HUES6 (cell line): ENCODE measurements at regions not wholly inside any gene's neighbourhood (a gene's known extent, or its start where the extent isn't known, plus 50 kb on each side); places are given as distances from the start of the nearest gene placed in this dataset.

Source experiments
- H3K27ac ChIP-seq: 2 replicates; pipeline ENCODE4 v1.7.0; 2013; ENCODE audit warnings: low read depth, mild to moderate bottlenecking, low read length, inconsistent platforms
- H3K27me3 ChIP-seq: 2 replicates; pipeline ENCODE4 v1.6.1; 2013; ENCODE audit warnings: low read length; ENCODE audit not compliant: control insufficient read depth, insufficient read depth
- H3K36me3 ChIP-seq: 2 replicates; pipeline ENCODE4 v1.6.1; 2013; ENCODE audit warnings: low read length; ENCODE audit not compliant: control insufficient read depth, insufficient read depth
- H3K4me1 ChIP-seq: 2 replicates; pipeline ENCODE4 v1.6.1; 2013; ENCODE audit warnings: low read length; ENCODE audit not compliant: control insufficient read depth, insufficient read depth
- H3K4me3 ChIP-seq: 2 replicates; pipeline ENCODE4 v1.5.1; 2013; ENCODE audit warnings: low read depth, low read length
- H3K9ac ChIP-seq: one replicate; pipeline ENCODE4 v1.6.1; 2013; ENCODE audit warnings: mild to moderate bottlenecking, low read length
- H3K9me3 ChIP-seq: 2 replicates; pipeline ENCODE4 v1.6.1; 2013; ENCODE audit warnings: low read depth, low read length; ENCODE audit not compliant: control insufficient read depth, insufficient read depth

DNA sequence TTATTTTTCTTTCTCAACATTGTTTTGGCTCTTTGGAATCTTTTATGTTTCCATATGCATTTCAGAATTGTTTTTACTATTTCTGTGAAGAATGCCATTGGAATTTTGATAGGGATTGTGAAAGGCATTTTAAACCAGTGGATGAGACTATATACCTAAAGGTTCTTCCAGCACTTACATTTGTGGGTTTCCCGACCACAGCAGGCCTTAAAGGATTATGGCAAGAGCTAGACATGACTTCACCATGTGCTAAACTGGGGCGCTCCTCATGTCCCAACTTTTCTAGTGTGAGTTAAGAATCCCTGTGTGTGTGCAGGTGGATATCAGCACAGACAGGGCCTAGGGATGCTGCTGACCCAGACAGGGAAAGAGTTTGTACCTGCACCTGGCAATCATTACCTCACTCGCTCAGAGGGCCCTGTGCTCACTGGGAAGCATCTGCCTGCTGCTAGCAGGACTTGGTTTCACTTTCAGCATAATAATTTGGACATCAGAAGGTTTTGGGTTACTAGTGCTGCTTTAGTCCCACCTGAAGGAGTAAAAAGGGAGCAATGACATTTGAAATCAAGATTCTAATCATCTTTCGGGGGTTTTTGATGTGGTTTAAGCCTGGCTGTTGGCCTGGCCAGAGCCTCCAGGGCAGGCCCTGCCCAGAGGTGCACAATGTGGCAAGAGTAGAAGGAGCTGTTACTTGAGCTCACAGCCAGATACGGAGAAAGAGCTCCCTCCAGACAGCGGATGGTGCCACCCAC, 137.1 kb downstream of the CDC5L start:
- no peak overlapping the region for H3K4me3 ChIP-seq
- peaks cover 16% of the 10 kb centered on the region; the same call in 1 of the 2 replicates for H3K4me1 ChIP-seq
- H3K9me3 ChIP-seq: no peaks in the 10 kb centered on the region
- no peaks in the 10 kb centered on the region for H3K36me3 ChIP-seq
- H3K27ac ChIP-seq: no peak overlapping the region
- H3K27me3 ChIP-seq: no peaks in the 10 kb centered on the region
- no peak overlapping the region for H3K9ac ChIP-seq

DNA sequence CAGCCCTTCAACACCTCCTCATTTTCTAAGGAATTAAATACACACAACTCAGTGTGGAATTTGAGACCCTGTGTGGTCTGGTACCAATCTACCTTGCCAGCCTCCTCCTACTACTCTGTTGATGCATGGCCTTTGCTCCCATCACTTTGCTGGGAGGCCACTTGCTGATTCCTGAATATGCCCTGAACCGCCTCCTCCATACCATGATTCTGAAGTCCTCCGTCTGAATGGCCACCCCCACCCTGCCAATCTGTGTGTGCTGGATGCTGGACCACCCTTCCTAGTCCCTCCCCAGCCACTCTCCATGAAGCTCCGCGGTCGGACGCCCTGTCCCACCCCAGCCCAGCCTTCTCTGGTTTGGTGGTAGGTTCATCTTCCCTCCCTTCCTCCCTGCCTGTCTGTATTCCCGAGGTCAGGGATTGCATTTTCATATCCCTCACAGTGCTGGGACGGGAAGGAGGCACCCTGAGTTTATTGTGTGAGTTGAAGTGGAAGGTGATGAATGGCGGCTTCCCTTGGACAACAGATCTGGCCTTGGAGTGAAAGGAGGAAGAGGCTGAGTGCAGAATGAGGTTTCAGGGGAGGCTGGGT, 138.3 kb downstream of the CDC5L start:
- Histone ChIP-seq H3K36me3 (no peaks in the 10 kb centered on the region), H3K9ac (no peak overlapping the region), H3K9me3 (no peaks in the 10 kb centered on the region), H3K4me3 (no peak overlapping the region), H3K4me1 (peaks cover 16% of the 10 kb centered on the region; the same call in 1 of the 2 replicates), H3K27ac (no peak overlapping the region), H3K27me3 (no peaks in the 10 kb centered on the region)

DNA sequence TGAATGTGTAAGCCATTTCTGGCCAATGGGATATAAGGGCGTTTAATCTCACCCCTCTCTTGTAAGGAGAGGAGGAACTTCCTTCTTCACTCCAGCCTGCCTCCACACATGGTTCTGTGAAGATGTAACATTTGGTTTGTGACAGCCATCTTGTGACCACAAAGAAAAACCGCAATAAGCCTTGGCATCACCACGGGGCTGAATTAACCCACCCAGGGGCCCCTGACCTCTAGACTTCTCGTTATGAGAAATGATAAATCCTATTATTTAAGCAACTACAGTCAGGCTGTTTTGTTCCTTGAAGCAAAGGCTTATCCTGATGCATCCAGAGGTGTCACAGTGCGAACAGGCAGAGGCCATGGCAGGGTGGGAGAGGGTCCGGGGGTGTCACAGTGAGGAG, 139.7 kb downstream of the CDC5L start:
- Histone ChIP-seq H3K4me3 (no peak overlapping the region), H3K9me3 (no peaks in the 10 kb centered on the region), H3K27me3 (no peaks in the 10 kb centered on the region), H3K4me1 (peaks cover 16% of the 10 kb centered on the region; the same call in 1 of the 2 replicates), H3K27ac (no peak overlapping the region), H3K36me3 (no peaks in the 10 kb centered on the region), H3K9ac (no peak overlapping the region)

GRCh38 chr6:44527583-44528369, 140.3 kb downstream of the CDC5L start:
- H3K9ac ChIP-seq: no peak overlapping the region
- H3K27me3 ChIP-seq: no peaks in the 10 kb centered on the region
- H3K27ac ChIP-seq: no peak overlapping the region
- H3K36me3 ChIP-seq: no peaks in the 10 kb centered on the region
- peaks cover 16% of the 10 kb centered on the region; the same call in 1 of the 2 replicates for H3K4me1 ChIP-seq
- no peaks in the 10 kb centered on the region for H3K9me3 ChIP-seq
- H3K4me3 ChIP-seq: no peak overlapping the region

DNA sequence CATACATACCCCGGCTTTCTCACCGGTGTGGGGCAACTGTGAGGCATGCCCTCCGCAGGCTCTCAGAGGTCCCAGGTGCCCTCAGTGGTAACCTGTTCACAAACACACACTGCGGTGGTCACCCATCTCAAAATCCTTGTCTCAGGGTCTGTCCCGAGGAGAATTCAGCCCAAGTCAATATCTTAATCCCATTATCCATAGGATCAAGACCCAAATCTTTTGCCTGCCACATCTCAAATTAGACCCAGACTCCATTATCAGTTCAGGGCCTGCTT, 140.8 kb downstream of the CDC5L start:
- H3K36me3 ChIP-seq: no peaks in the 10 kb centered on the region
- no peak overlapping the region for H3K4me3 ChIP-seq
- peaks cover 16% of the 10 kb centered on the region; the same call in 1 of the 2 replicates for H3K4me1 ChIP-seq
- no peak overlapping the region for H3K9ac ChIP-seq
- H3K27me3 ChIP-seq: no peaks in the 10 kb centered on the region
- H3K27ac ChIP-seq: no peak overlapping the region
- H3K9me3 ChIP-seq: no peaks in the 10 kb centered on the region

DNA sequence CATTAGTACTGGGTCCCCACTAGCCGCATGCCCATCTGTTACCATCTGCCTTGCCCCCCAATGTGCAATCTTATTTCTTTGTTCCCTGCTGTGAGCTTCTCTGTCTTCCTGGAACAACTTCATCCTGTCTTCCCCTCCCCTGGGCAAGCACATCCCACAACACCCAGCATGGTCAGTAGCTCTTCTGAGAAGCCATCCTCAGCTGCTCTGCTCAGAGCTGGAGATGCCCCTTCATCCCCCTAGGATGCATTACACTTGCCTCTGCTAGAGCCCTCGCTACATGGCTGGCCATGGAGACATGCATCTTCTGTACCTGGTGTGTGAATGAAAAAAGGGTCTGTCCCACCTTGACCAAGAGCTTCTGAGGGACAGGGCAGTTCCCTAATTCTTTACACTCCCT, 141.2 kb downstream of the CDC5L start:
- Histone ChIP-seq H3K4me1 (peaks cover 16% of the 10 kb centered on the region; the same call in 1 of the 2 replicates), H3K27me3 (no peaks in the 10 kb centered on the region)

GRCh38 chr6:44529146-44529905, 141.8 kb downstream of the CDC5L start:
- no peaks in the 10 kb centered on the region for H3K36me3 ChIP-seq
- H3K27me3 ChIP-seq: no peaks in the 10 kb centered on the region
- peaks cover 16% of the 10 kb centered on the region; the same call in 1 of the 2 replicates for H3K4me1 ChIP-seq
- no peaks in the 10 kb centered on the region for H3K9me3 ChIP-seq
- H3K9ac ChIP-seq: no peak overlapping the region
- no peak overlapping the region for H3K27ac ChIP-seq
- no peak overlapping the region for H3K4me3 ChIP-seq

More for the DNA sequence above, 141.2 kb downstream of the CDC5L start:
- H3K9me3 ChIP-seq: no peaks in the 10 kb centered on the region
- no peak overlapping the region for H3K27ac ChIP-seq
- H3K9ac ChIP-seq: no peak overlapping the region
- no peaks in the 10 kb centered on the region for H3K36me3 ChIP-seq
- H3K4me3 ChIP-seq: no peak overlapping the region

DNA sequence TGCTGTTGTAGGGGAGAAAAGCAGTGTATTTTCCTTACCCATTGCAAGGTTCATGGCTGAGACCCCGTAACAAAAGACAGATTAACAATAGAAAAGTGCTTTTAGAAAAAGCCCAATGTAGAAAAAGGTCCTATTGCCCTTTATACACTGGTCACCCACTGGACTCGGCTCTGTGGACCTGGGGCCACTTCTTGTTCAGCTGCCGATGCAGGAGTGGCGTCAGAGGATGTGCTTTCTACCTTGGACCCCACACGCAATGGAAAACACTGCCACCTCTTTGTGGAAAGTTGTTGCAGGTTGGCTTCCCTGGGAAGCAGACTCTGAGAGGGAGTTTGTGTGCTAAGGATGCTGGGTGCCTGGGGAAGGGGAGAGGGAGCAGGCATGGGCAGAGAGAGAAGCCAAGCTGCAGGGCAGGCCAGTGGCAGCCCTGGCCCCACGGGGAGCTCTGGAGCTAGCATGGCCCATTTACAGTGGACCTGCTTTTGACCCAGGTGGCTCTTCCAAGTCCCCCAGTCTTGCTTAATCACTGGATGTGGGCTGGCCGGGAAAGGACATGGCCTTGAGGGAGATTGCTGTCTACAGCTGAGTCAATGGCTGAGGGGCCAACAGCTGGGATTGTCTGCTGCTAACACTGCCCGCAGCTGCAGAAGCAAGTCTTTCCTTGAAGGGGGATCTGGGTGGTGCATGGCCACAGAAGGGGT, 142.9 kb downstream of the CDC5L start:
- Histone ChIP-seq H3K27me3 (no peaks in the 10 kb centered on the region), H3K9me3 (no peaks in the 10 kb centered on the region)

GRCh38 chr6:44530910-44531234, 143.4 kb downstream of the CDC5L start:
- H3K4me3 ChIP-seq: no peak overlapping the region
- no peaks in the 10 kb centered on the region for H3K36me3 ChIP-seq
- no peak overlapping the region for H3K9ac ChIP-seq
- H3K9me3 ChIP-seq: no peaks in the 10 kb centered on the region
- H3K4me1 ChIP-seq: peaks cover 16% of the 10 kb centered on the region; the same call in 1 of the 2 replicates
- H3K27me3 ChIP-seq: no peaks in the 10 kb centered on the region
- no peak overlapping the region for H3K27ac ChIP-seq

More for the DNA sequence above, 142.9 kb downstream of the CDC5L start:
- H3K36me3 ChIP-seq: no peaks in the 10 kb centered on the region
- H3K4me3 ChIP-seq: no peak overlapping the region
- H3K9ac ChIP-seq: no peak overlapping the region
- no peak overlapping the region for H3K27ac ChIP-seq
- H3K4me1 ChIP-seq: peaks cover 16% of the 10 kb centered on the region; the same call in 1 of the 2 replicates

GRCh38 chr6:44531442-44532015, 144.0 kb downstream of the CDC5L start:
- peaks cover 16% of the 10 kb centered on the region; the same call in 1 of the 2 replicates for H3K4me1 ChIP-seq
- H3K36me3 ChIP-seq: no peaks in the 10 kb centered on the region
- H3K9me3 ChIP-seq: no peaks in the 10 kb centered on the region
- no peak overlapping the region for H3K4me3 ChIP-seq
- H3K27me3 ChIP-seq: no peaks in the 10 kb centered on the region
- no peak overlapping the region for H3K9ac ChIP-seq
- no peak overlapping the region for H3K27ac ChIP-seq
